Heart left ventricle (tissue), 16 donors: ENCODE measurements at regions not wholly inside any gene's neighbourhood (a gene's known extent, or its start where the extent isn't known, plus 50 kb on each side); places are given as distances from the start of the nearest gene placed in this dataset.

Source experiments
- ATAC-seq, 4 donors: fragments of 200-7000 bp; cut with Tn5 transposase; one replicate each; pipeline ENCODE4 v1.9.1; 2020 to 2022; ENCODE audit warnings: moderate library complexity in 4 of 4, mild to moderate bottlenecking in 3 of 4, moderate number of reproducible peaks in 1 of 4
- DNase-seq, 5 donors: peaks; one replicate each; pipeline ENCODE4 v3.0.0-alpha.2; 2020
- H3K27ac ChIP-seq, 12 donors: fragments of 200-600 bp; sonication (generic) in 4 of 12; one replicate each; pipeline versions ENCODE4 v1.5.0 to v1.8.0; 2016 to 2022; ENCODE audit warnings: mild to moderate bottlenecking in 2 of 12
- H3K27me3 ChIP-seq, 9 donors: fragments of 200-600 bp; sonication (generic) in 2 of 9; one replicate each; pipeline versions ENCODE4 v1.5.1 to v1.8.0; 2016 to 2022; ENCODE audit warnings: mild to moderate bottlenecking in 3 of 9
- H3K36me3 ChIP-seq, 9 donors: fragments of 200-600 bp; sonication (generic) in 2 of 9; one replicate each; pipeline versions ENCODE4 v1.5.0 to v1.8.0; 2018 to 2022; ENCODE audit warnings: mild to moderate bottlenecking in 2 of 9
- H3K4me1 ChIP-seq, 12 donors: fragments of 200-600 bp; sonication (generic) in 4 of 12; one replicate each; pipeline versions ENCODE4 v1.5.0 to v1.8.0; 2016 to 2022; ENCODE audit warnings: mild to moderate bottlenecking in 3 of 12
- H3K4me3 ChIP-seq, 12 donors: fragments of 200-600 bp; sonication (generic) in 4 of 12; one replicate each; pipeline versions ENCODE4 v1.5.0 to v1.8.0; 2017 to 2022; ENCODE audit warnings: mild to moderate bottlenecking in 9 of 12, moderate library complexity in 4 of 12
- H3K9me3 ChIP-seq, 12 donors: fragments of 200-600 bp; sonication (generic) in 4 of 12; one replicate each; pipeline versions ENCODE4 v1.5.0 to v1.8.0; 2016 to 2022; ENCODE audit warnings: mild to moderate bottlenecking in 1 of 12
- CTCF ChIP-seq, 12 donors: fragments of 200-600 bp; sonication (generic) in 4 of 12; IDR thresholded peaks; one replicate each; pipeline versions ENCODE4 v1.5.0 to v1.8.0; 2018 to 2022; ENCODE audit warnings: antibody characterized with exemption in 12 of 12, mild to moderate bottlenecking in 5 of 12
- POLR2A ChIP-seq, 2 donors: fragments of 450-650 bp; IDR thresholded peaks; one replicate each; pipeline ENCODE4 v1.6.1; 2017; ENCODE audit warnings: antibody characterized with exemption in 2 of 2, mild to moderate bottlenecking in 2 of 2, moderate library complexity in 2 of 2
- WGBS, 4 donors: extraction: QIAGEN DNeasy Blood & Tissue Kit in 2 of 4; methylation state at CpG; one replicate each; pipeline versions ENCODE4 v1.1.5 to v1.1.7; 2013 to 2018; 5-methylcytosine and 5-hydroxymethylcytosine counted together
- intact Hi-C, 10 donors: fragments of 100-400 bp; cut with DNase I; formaldehyde crosslinking; loops; one replicate each; pipeline versions ENCODE4 v1.11.1 to v1.14.2; 2022
- donor health status: ischemic (EF 13 %, LVEDD 7.1; RV severe dilation, severe dysfunction).
- donor health status: healthy with polysubstance abuse.
- donor health status: DM: no; HTN: yes; CAD: no.
- donor health status: DM: no; HTN: no; CAD: no.
- donor health status: ischemic (EF 25% LVEDD 6.9; RV normal size, moderate dysfunction).
- donor health status: ischemic (EF 25% LVEDD 5.7; RV mildly dilated, moderate dysfunction).
- donor health status: healthy.
- donor health status: DM: yes; HTN: yes; CAD: no.
- donor health status: ischemic (EF 35%, LVEDD 5.7; RV mildly dilated, moderate dysfunction).
- donor health status: nonischemic (EF 11% LVEDD 7.7; RV severe dilation, severe dysfunction).
- donor health status: DM: yes; HTN: yes; CAD: no.
- donor health status: PGD.
- donor health status: ischemic (EF 29% LVEDD 5.4; RV normal size, mild dysfunction).
- donor health status: nonischemic (EF 23%, LVEDD 6.1; RV moderate dilation, normal function).

- no peak for DNase-seq
- TF ChIP-seq CTCF (IDR thresholded peaks at IDR 0.05) (no peak), POLR2A (IDR thresholded peaks at IDR 0.05) (no peak)
- H3K4me1 ChIP-seq = peaks cover 0 to 18% (median 0%) of the 10 kb centered on the region in 12 donors
- H3K4me3 ChIP-seq = no peak overlapping the region
- no peaks in the 10 kb centered on the region for H3K36me3 ChIP-seq
- WGBS, 4 donors = 58 to 94% (median 70%) methylated on average over 3 to 5 of the region's 5 CpGs
- H3K27me3 ChIP-seq = no peaks in the 10 kb centered on the region
- H3K9me3 ChIP-seq = no peaks in the 10 kb centered on the region
- H3K27ac ChIP-seq = no peak overlapping the region
- intact Hi-C loops = loop anchor here in 1 of 10 donors (10.0 kb wide), 1 partner anchor 142 kb away; no protein-coding TSS in a partner anchor
- ATAC-seq = peak in 2 of 4 donors; percentile 25 to 34
These were observed 74.1 kb upstream of the GRB10 start for GRCh38 chr7:50856806-50857205.

- Histone ChIP-seq H3K36me3 (no peaks in the 10 kb centered on the region), H3K27me3 (no peaks in the 10 kb centered on the region), H3K4me3 (no peak overlapping the region), H3K9me3 (no peaks in the 10 kb centered on the region), H3K4me1 (peaks cover 0 to 22% (median 0%) of the 10 kb centered on the region in 12 donors), H3K27ac (no peak overlapping the region)
- ATAC-seq (no peak), DNase-seq (no peak)
- 95 to 100% (median 99%) methylated on average over 2 to 4 of the region's 4 CpGs for WGBS, 4 donors
- intact Hi-C loops = loop anchor here in 1 of 10 donors (10.0 kb wide), 1 partner anchor 141 kb away; no protein-coding TSS in a partner anchor
- TF ChIP-seq POLR2A (IDR thresholded peaks at IDR 0.05) (no peak), CTCF (IDR thresholded peaks at IDR 0.05) (no peak)
These were observed 73.5 kb upstream of the GRB10 start for GRCh38 chr7:50856231-50856630.

GRCh38 chr7:50855526-50855925 is 72.8 kb upstream of the GRB10 start:
- Histone ChIP-seq H3K36me3 (no peaks in the 10 kb centered on the region), H3K27me3 (no peaks in the 10 kb centered on the region), H3K4me1 (peaks cover 0 to 22% (median 5%) of the 10 kb centered on the region in 12 donors), H3K4me3 (no peak overlapping the region), H3K9me3 (no peaks in the 10 kb centered on the region), H3K27ac (no peak overlapping the region)
- DNase-seq = no peak
- intact Hi-C loops = loop anchor here in 1 of 10 donors (10.0 kb wide), 1 partner anchor 141 kb away; no protein-coding TSS in a partner anchor
- no peak for TF ChIP-seq CTCF (IDR thresholded peaks at IDR 0.05)
- TF ChIP-seq POLR2A (IDR thresholded peaks at IDR 0.05) = no peak
- no peak for ATAC-seq
- 92 to 97% (median 94%) methylated on average over 5 of the region's 5 CpGs for WGBS, 4 donors

GRCh38 chr7:50854831-50855230 is 72.1 kb upstream of the GRB10 start:
- no peaks in the 10 kb centered on the region for H3K9me3 ChIP-seq
- no peaks in the 10 kb centered on the region for H3K36me3 ChIP-seq
- peaks cover 0 to 22% (median 5%) of the 10 kb centered on the region in 12 donors for H3K4me1 ChIP-seq
- H3K27me3 ChIP-seq = no peaks in the 10 kb centered on the region
- H3K27ac ChIP-seq = no peak overlapping the region
- TF ChIP-seq CTCF (IDR thresholded peaks at IDR 0.05) = no peak
- no peak for TF ChIP-seq POLR2A (IDR thresholded peaks at IDR 0.05)
- no peak for ATAC-seq
- intact Hi-C loops = loop anchor here in 1 of 10 donors (10.0 kb wide), 1 partner anchor 140 kb away; no protein-coding TSS in a partner anchor
- 94 to 100% (median 95%) methylated on average over 3 of the region's 3 CpGs for WGBS, 4 donors
- H3K4me3 ChIP-seq = no peak overlapping the region
- DNase-seq = no peak
